CD4-positive, alpha-beta T cell treated with Interleukin-4 for 1 hour (primary cell): ENCODE measurements at regions not wholly inside any gene's neighbourhood (a gene's known extent, or its start where the extent isn't known, plus 50 kb on each side); places are given as distances from the start of the nearest gene placed in this dataset.
"Not testable (repeated sequence)": the region's sequence is repeated elsewhere in the genome, so short reads cannot be mapped to it uniquely, and the experiment has no call there.

Experiments
- DNase-seq, 2 donors: peaks; one replicate each; pipeline ENCODE4 v3.0.0-alpha.2; 2020 to 2022

GRCh38 chr15:45869034-45869668 is 234.3 kb downstream of the SQOR start:
- no peak for DNase-seq

DNA sequence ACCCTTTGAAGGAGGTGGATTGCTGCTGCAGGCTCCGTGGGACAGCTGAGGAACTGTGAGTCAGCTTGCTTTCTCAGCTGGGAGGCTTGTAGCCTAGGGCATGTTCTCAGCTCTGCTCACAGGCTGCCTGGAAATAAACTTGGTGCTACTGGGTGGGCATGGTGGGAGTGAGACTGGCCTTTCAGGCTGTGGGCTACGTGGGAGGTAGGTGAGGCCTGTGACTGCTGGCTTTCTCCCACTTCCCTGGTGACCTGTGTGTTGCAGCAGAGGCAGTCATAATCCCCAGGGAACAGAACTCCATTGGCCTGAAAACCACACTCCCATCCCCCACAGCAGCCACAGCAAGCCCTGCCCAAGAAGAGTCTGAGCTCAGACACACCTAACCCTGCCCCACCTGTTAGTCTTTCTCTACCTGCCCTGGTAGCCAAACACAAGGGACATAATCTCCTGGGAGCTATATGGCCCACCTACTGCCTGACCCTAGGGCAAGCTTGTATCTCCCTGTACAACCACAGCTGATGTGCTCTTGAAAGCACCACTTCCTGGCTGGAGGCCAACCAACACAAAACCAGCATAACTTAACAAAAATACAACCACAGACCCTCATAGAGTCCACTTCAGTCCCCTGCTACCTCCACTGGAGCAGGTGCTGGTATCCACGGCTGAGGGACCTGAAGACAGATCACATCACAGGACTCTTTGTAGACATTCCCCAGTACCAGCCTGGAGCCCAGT is 236.5 kb downstream of the SQOR start:
- DNase-seq = no peak

DNA sequence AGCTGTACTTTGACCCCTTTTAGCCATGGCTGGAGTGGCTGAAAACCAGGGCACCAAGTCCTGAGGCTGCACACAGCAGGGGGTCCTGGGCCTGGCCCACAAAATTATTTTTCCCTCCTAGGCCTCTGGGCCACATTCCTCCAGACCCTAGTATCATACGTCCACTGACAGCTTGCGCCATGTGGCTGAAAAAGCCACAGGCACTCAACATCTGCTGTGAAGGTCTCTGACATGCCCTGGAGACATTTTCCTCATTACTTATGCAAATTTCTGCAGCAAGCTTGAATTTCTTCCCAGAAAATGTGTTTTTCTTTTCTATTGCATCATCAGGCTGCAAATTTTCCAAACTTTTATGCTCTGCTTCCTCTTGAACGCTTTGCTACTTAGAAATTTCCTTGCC is 239.0 kb downstream of the SQOR start:
- no peak for DNase-seq

GRCh38 chr15:45874566-45874965 is 239.7 kb downstream of the SQOR start:
- not testable (repeated sequence) for DNase-seq

- DNase-seq = no peak
Observed at GRCh38 chr15:45884289-45884688, 249.5 kb downstream of the SQOR start.

DNA sequence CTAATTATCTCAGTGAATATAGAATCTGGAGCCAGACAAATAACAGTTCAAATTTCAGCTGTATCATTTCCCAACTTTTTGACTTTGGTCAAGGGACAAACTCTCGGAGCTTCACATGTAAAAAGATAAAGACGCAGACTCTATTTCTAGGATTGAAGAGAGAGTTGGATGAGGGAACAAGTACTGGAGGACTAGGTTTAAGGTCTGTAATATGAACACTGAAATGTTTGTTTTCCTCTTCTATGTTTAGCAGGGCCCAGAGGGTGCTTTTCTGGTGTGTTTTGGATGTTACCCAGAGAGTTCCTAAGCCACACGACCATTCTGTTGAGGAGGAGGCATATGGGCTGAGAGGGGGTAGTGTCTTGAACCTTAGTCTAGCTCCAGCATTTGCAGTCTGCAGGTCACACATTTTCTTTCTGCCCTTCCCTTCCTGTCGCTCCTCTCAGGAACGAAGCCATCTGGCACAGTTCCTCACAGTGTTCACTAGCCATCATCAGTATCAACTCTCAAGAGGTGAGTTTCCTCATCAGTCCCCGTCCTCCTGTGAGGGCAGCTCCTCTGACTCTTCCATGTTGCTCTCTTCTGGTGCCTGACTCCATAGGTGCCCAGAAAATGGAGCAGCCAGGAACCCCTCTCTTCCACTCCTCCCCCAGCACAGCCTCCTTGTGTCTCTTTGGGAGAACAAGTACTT is 250.1 kb downstream of the SQOR start:
- no peak for DNase-seq

GRCh38 chr15:45885801-45886200 is 251.0 kb downstream of the SQOR start:
- no peak for DNase-seq

GRCh38 chr15:45891766-45892165 is 256.9 kb downstream of the SQOR start:
- DNase-seq = no peak

GRCh38 chr15:45892182-45892581 is 257.4 kb downstream of the SQOR start:
- DNase-seq = no peak

GRCh38 chr15:45903283-45903682 is 268.5 kb downstream of the SQOR start:
- DNase-seq = no peak

GRCh38 chr15:45904019-45904418 is 269.2 kb downstream of the SQOR start:
- no peak for DNase-seq

- no peak for DNase-seq
Observed at GRCh38 chr15:45906230-45906629, 271.4 kb downstream of the SQOR start.

- no peak for DNase-seq
Observed at GRCh38 chr15:45910671-45911070, 275.8 kb downstream of the SQOR start.

DNA sequence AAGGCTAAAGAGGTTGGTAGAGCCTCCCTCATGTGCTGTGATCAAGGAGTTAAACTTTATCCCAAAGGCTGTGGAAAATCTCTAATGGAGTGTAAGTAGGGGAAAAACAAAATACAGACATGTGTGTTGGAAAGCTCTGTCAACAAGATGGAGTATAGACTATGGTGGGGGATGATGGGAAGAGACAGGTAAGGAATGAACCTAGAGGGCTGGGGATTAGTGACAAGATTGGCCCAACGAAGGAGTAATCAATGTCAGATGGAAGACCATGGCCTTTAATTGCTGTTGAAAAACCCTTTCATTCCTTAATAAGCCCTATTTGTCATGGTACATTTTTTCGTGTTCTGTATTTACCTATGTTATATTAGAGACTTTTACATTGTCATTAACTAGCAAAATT is 278.6 kb downstream of the SQOR start:
- no peak for DNase-seq

DNA sequence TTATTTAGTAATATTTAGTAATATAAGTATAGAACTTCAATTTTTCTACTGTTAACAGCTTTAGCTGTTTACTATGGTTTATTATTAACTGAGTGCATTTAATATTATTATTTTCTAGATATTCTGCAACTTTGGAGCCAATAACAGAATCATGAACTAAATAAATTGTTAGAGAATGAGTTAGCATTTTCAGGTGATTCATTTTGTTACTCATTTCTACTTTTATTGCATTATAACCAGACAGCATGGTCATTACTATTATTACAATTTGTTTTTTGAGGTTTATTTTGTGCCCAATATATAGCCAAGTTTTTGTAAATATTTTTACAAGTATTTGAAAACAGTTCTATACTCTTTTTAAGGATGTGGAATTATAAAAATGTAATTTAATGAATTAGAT is 279.6 kb downstream of the SQOR start:
- DNase-seq = no peak

DNA sequence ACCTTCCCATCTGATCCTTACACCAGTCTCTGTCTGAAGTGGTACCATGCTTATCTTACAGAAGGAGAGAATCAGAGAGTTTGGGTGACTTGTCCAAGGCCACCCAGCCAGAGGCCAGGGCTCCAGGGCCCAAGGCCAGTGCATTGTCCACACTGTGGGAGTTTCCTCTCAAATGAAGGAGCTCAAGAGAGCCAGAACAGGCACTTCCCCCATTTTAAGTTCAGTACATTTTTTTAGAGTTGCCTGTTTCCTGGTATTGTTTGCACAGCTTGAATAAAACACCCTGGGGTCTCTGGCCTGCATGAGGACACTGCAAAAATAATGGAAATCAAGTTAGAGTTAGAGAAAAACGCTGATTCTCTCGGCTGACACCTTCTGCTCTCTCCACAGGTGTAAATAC is 284.0 kb downstream of the SQOR start:
- DNase-seq = no peak

DNA sequence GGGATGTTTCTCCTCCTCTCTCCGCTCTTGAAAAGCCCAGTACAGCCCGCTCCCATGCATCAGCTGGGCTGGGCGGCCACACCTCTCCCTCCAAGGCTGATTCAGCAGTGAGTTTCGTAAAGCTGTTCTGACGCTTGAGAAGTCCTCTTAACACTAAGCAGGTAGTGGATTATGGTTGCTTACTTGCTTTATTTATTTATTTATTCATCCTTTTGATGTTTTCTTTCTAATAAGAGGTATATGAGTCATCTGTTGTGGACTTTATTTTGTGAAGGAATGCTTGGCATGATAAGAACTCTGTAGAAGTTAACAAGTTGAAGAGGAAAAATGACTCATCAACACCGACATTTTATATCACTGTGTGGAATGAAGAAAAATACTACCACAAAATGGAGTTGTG is 285.0 kb downstream of the SQOR start:
- DNase-seq = no peak

DNA sequence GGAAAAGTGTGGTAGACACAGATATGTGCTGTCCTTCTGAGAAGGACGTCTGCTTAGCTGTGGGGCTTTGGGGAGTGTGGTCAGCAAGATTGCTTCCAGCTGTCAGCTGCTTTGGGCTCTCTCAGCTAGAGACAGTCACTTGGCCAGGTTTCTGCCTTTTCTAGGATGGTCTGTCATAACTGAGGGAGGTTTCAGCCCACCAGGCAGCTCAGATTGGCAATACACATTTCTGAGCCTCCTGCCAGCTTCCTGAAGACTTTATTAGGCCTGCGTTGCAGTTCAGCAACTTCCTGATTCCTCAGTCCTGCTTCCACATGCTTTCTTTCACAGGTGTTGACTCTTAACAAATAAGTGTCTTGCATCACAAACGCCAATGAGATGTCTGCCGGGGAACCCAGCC is 286.5 kb downstream of the SQOR start:
- DNase-seq = no peak

GRCh38 chr15:45921978-45922377 is 287.1 kb downstream of the SQOR start:
- DNase-seq = no peak

GRCh38 chr15:45941367-45941766 is 306.5 kb downstream of the SQOR start:
- DNase-seq = no peak

GRCh38 chr15:45943240-45943639 is 308.4 kb downstream of the SQOR start:
- DNase-seq = no peak

GRCh38 chr15:45946111-45946510 is 311.3 kb downstream of the SQOR start:
- no peak for DNase-seq

DNA sequence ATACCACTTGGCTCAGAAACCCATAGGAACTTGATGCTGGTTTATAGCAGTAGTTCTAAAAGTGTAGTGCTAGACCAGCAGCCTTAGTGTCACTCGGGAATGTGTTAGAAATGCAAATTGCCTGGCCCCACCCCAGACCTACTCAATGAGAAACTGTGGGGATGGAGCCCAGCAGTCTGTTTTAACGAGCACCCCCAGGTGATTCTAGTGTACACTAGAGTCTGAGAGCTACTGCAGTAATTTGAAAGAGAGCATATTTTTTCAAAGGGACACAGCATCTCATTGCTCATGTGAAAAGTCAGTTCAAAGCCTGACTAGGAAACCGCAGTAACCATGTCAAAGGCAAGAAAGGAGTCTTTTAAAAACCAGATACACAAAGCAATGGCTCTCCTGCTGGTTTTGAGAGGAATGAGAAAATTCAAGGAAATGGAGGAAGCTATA is 313.4 kb downstream of the SQOR start:
- DNase-seq = no peak

DNA sequence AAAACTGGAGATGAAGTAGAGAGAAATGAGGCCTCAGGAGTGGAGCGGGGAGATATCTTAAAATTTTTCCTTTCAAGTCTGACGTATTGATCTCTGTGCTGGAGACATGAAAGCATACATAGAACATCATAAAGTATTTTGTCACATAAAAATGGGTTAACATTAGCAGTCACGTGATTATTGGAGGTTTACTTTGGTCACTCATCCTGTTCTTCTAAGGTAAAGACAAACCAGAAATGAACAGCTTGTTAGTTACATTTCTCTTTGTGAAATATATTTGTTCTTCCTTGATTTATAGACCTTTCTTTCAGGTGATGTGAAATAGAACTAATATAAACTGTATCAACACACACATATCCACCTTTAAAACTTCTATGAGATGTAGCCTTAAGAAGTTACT is 324.1 kb downstream of the SQOR start:
- DNase-seq = no peak
